EL (cell line): ENCODE measurements at regions not wholly inside any gene's neighbourhood (a gene's known extent, or its start where the extent isn't known, plus 50 kb on each side); places are given as distances from the start of the nearest gene placed in this dataset.
A peak's percentile ranks its signal among the peaks of the same experiment; 100 is the strongest.
"Not testable (repeated sequence)": the region's sequence is repeated elsewhere in the genome, so short reads cannot be mapped to it uniquely, and the experiment has no call there.

ENCODE experiments used
- DNase-seq: peaks from one replicate; pipeline ENCODE4 v3.0.0-alpha.2; 2016

GRCh38 chr1:213541641-213542040 is 446.1 kb upstream of the PROX1 start:
- no peak for DNase-seq

GRCh38 chr1:213545181-213545580 is 442.6 kb upstream of the PROX1 start:
- not testable (repeated sequence) for DNase-seq

GRCh38 chr1:213549982-213550381 is 437.8 kb upstream of the PROX1 start:
- DNase-seq: no peak

- no peak for DNase-seq
These were observed 437.0 kb upstream of the PROX1 start for GRCh38 chr1:213550804-213551203.

GRCh38 chr1:213552045-213552444 is 435.7 kb upstream of the PROX1 start:
- DNase-seq: no peak

- no peak for DNase-seq
These were observed 427.5 kb upstream of the PROX1 start for GRCh38 chr1:213560226-213560625.

- no peak for DNase-seq
These were observed 425.9 kb upstream of the PROX1 start for GRCh38 chr1:213561870-213562269.

GRCh38 chr1:213564215-213564659 is 423.5 kb upstream of the PROX1 start:
- peak; percentile 21 for DNase-seq

- no peak for DNase-seq
These were observed 418.6 kb upstream of the PROX1 start for GRCh38 chr1:213568929-213569815.

- DNase-seq: no peak
These were observed 418.0 kb upstream of the PROX1 start for GRCh38 chr1:213569816-213570150.

GRCh38 chr1:213570487-213570886 is 417.3 kb upstream of the PROX1 start:
- DNase-seq: peak; percentile 1

GRCh38 chr1:213571419-213571818 is 416.4 kb upstream of the PROX1 start:
- DNase-seq: no peak

- no peak for DNase-seq
These were observed 415.9 kb upstream of the PROX1 start for GRCh38 chr1:213571843-213572242.

- DNase-seq: no peak
These were observed 414.7 kb upstream of the PROX1 start for GRCh38 chr1:213572912-213573647.

- DNase-seq: no peak
These were observed 414.1 kb upstream of the PROX1 start for GRCh38 chr1:213573648-213574009.

- DNase-seq: no peak
These were observed 404.7 kb upstream of the PROX1 start for GRCh38 chr1:213582976-213583567.

- DNase-seq: no peak
These were observed 403.5 kb upstream of the PROX1 start for GRCh38 chr1:213584272-213584671.

GRCh38 chr1:213585402-213585801 is 402.4 kb upstream of the PROX1 start:
- no peak for DNase-seq

GRCh38 chr1:213585959-213586586 is 401.7 kb upstream of the PROX1 start:
- DNase-seq: no peak

GRCh38 chr1:213586587-213586972 is 401.2 kb upstream of the PROX1 start:
- DNase-seq: no peak

- DNase-seq: no peak
These were observed 391.0 kb upstream of the PROX1 start for GRCh38 chr1:213596729-213597128.

GRCh38 chr1:213598263-213598662 is 389.5 kb upstream of the PROX1 start:
- DNase-seq: no peak

- no peak for DNase-seq
These were observed 386.9 kb upstream of the PROX1 start for GRCh38 chr1:213600879-213601278.
